OCI-LY3 (cell line): ENCODE measurements at regions not wholly inside any gene's neighbourhood (a gene's known extent, or its start where the extent isn't known, plus 50 kb on each side); places are given as distances from the start of the nearest gene placed in this dataset.

Experiments
- EZH2phosphoT487 ChIP-seq: fragments of 200-600 bp; shearing (Covaris generic); IDR thresholded peaks from 2 replicates; pipeline ENCODE4 v1.6.1; 2018; ENCODE audit warnings: antibody characterized with exemption, mixed run types, low read depth
- TF ChIP-seq, protein P1 (sequence below): fragments of 200-600, 300-600 bp; sonication (generic); IDR thresholded peaks from 2 replicates; pipeline ENCODE4 v1.5.1; 2014; ENCODE audit warnings: antibody characterized with exemption, low read length, low read depth

- no peak for TF ChIP-seq EZH2phosphoT487
- TF ChIP-seq, protein P1, sequence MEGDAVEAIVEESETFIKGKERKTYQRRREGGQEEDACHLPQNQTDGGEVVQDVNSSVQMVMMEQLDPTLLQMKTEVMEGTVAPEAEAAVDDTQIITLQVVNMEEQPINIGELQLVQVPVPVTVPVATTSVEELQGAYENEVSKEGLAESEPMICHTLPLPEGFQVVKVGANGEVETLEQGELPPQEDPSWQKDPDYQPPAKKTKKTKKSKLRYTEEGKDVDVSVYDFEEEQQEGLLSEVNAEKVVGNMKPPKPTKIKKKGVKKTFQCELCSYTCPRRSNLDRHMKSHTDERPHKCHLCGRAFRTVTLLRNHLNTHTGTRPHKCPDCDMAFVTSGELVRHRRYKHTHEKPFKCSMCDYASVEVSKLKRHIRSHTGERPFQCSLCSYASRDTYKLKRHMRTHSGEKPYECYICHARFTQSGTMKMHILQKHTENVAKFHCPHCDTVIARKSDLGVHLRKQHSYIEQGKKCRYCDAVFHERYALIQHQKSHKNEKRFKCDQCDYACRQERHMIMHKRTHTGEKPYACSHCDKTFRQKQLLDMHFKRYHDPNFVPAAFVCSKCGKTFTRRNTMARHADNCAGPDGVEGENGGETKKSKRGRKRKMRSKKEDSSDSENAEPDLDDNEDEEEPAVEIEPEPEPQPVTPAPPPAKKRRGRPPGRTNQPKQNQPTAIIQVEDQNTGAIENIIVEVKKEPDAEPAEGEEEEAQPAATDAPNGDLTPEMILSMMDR = no peak
These were observed 342.3 kb upstream of the PROK2 start for GRCh38 chr3:72127224-72127612.
